ENCODE measurements at regions not wholly inside any gene's neighbourhood (a gene's known extent, or its start where the extent isn't known, plus 50 kb on each side); places are given as distances from the start of the nearest gene placed in this dataset.

DNA sequence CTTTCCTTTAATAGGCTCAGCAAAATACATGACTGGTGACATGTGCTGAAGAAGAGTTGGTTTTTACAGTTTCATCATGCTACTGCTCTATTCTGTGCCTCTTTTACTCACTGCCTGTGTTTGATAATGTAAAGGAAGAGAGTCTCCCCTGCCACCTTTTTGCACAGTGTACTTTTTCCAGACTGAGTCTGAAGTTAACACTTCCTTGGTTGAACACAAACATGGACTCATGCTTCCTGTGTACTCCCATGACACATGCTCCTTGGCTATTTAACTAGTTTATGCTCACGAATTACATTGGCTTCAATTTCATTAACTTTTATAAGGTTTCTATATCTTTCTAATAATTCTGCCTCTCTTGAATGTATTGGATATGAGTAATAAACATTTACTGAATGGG is 396.1 kb downstream of the VGLL3 start:
- Histone ChIP-seq H3K4me1 (no peaks in the 10 kb centered on the region), H3K27me3 (no peaks in the 10 kb centered on the region), H3K4me3 (no peak overlapping the region), H3K36me3 (no peaks in the 10 kb centered on the region), H3K9me3 (no peaks in the 10 kb centered on the region), H3K27ac (no peak overlapping the region)
- no peak for TF ChIP-seq POLR2A (IDR thresholded peaks at IDR 0.05)
- in situ Hi-C loops (cut with MboI; ENCODE audit: low pct_ligation_motif_present in 1 of 4, low pct_unique_long_range_greater_than_20kb in 1 of 4, low sequenced_read_pairs in 3 of 4), result no loop called here
- no peak for DNase-seq
- intact Hi-C loops (cut with DNase I; ENCODE audit: low total_unique reads), result no loop called here
- 30 to 40% methylated on average over 1 of the region's 1 CpG for WGBS, 2 donors (ENCODE audit: low coverage in 1 of 2)

DNA sequence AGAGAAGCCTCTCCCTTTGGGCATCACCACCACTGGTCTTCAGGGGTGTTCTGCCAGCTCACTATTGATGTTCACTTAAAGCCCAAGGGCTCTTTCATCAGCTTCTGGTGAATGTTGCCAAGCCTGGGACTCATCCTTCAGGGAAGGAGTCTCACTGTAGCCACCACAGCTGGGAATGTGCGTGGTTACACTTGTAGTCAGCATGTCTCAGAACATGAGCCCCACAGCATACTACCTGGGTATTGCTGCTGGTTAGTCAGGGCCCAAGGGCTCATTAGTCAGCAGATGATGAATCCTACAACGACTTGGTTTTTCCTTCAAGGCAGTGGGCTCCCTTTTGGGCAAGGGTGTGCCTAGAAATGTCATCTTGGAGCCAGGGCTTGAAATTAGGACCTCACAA is 412.9 kb downstream of the VGLL3 start:
- no peaks in the 10 kb centered on the region for H3K4me1 ChIP-seq
- H3K27me3 ChIP-seq, result no peaks in the 10 kb centered on the region
- H3K9me3 ChIP-seq, result no peaks in the 10 kb centered on the region
- no peak overlapping the region for H3K4me3 ChIP-seq
- DNase-seq, result no peak
- no peak overlapping the region for H3K27ac ChIP-seq
- no peak for TF ChIP-seq EP300 (IDR thresholded peaks at IDR 0.05; ENCODE audit: low read depth)
- TF ChIP-seq, protein P1, sequence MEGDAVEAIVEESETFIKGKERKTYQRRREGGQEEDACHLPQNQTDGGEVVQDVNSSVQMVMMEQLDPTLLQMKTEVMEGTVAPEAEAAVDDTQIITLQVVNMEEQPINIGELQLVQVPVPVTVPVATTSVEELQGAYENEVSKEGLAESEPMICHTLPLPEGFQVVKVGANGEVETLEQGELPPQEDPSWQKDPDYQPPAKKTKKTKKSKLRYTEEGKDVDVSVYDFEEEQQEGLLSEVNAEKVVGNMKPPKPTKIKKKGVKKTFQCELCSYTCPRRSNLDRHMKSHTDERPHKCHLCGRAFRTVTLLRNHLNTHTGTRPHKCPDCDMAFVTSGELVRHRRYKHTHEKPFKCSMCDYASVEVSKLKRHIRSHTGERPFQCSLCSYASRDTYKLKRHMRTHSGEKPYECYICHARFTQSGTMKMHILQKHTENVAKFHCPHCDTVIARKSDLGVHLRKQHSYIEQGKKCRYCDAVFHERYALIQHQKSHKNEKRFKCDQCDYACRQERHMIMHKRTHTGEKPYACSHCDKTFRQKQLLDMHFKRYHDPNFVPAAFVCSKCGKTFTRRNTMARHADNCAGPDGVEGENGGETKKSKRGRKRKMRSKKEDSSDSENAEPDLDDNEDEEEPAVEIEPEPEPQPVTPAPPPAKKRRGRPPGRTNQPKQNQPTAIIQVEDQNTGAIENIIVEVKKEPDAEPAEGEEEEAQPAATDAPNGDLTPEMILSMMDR (IDR thresholded peaks at IDR 0.05), result no peak
- no peak for TF ChIP-seq POLR2A (IDR thresholded peaks at IDR 0.05)
- TF ChIP-seq POLR2AphosphoS5 (IDR thresholded peaks at IDR 0.05), result no peak
- in situ Hi-C loops (cut with MboI; ENCODE audit: low pct_ligation_motif_present in 1 of 4, low pct_unique_long_range_greater_than_20kb in 1 of 4, low sequenced_read_pairs in 3 of 4), result no loop called here
- 42% methylated on average over 2 of the region's 2 CpGs; no CpG with 5 or more reads in 1 of the 2 donors for WGBS, 2 donors (ENCODE audit: low coverage in 1 of 2)
- intact Hi-C loops (cut with DNase I; ENCODE audit: low total_unique reads), result no loop called here
- H3K36me3 ChIP-seq, result no peaks in the 10 kb centered on the region

DNA sequence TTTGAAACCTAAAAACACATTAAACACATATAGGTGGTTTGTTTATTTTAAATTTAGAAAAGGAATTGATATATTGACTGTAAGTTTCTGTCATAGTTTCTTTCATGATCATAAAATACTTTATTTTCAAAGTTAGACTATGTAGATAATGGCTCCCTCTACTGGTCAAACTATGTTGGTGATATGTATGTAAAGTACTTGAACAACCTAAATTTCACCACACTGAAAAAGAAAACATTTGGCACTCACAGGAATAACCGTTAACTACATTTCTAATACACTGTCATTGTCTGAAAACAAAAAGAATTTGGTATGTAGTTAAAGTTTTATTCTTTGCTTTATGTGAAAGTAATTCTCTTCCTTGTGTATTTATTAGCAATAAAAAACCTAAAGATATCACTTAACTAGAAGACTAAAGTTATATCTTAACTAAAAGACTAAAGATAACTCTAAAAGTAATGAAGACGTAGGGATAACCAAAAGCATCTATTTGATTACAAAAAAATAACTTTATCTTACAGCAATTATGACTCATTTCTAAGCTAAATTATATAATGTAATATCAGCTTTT is 427.5 kb downstream of the VGLL3 start:
- H3K27ac ChIP-seq, result no peak overlapping the region
- in situ Hi-C loops (cut with MboI; ENCODE audit: low pct_ligation_motif_present in 1 of 4, low pct_unique_long_range_greater_than_20kb in 1 of 4, low sequenced_read_pairs in 3 of 4), result no loop called here
- no peak overlapping the region for H3K4me3 ChIP-seq
- intact Hi-C loops (cut with DNase I; ENCODE audit: low total_unique reads), result no loop called here
- no peaks in the 10 kb centered on the region for H3K4me1 ChIP-seq
- TF ChIP-seq, protein P1 (IDR thresholded peaks at IDR 0.05), result peak in 4 of 5 experiments; percentile 22 to 59 (median 51)
- no peak for TF ChIP-seq POLR2A (IDR thresholded peaks at IDR 0.05)
- 18 to 23% methylated on average over 2 of the region's 2 CpGs for WGBS, 2 donors (ENCODE audit: low coverage in 1 of 2)
- H3K9me3 ChIP-seq, result no peaks in the 10 kb centered on the region
- H3K36me3 ChIP-seq, result no peaks in the 10 kb centered on the region
- DNase-seq, result no peak
- H3K27me3 ChIP-seq, result no peaks in the 10 kb centered on the region

DNA sequence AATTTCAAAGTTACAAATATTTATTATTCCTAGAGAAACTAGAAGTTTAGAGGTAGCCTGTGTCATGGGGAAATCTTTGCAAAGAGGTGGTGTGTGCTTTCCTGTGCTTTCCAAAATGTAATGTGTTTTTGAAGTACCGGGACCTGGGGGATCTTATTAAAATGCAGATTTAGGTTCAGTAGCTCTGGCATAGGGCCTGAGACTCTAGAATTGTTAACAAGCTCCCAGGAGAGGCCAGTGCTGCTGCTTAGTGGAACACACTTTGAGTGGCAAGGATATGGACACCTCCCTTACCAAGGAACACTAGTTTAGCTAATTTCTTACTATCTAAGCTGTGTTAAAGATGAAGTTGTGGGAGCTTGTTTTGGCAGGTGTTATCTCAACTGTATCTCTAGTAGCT is 428.9 kb downstream of the VGLL3 start:
- no peak for DNase-seq
- no peaks in the 10 kb centered on the region for H3K27me3 ChIP-seq
- H3K36me3 ChIP-seq, result no peaks in the 10 kb centered on the region
- no peaks in the 10 kb centered on the region for H3K4me1 ChIP-seq
- H3K4me3 ChIP-seq, result no peak overlapping the region
- 20 to 45% methylated on average over 1 of the region's 1 CpG for WGBS, 2 donors (ENCODE audit: low coverage in 1 of 2)
- TF ChIP-seq POLR2A (IDR thresholded peaks at IDR 0.05) (no peak), EP300 (IDR thresholded peaks at IDR 0.05; ENCODE audit: low read depth) (no peak), POLR2AphosphoS5 (IDR thresholded peaks at IDR 0.05) (no peak)
- TF ChIP-seq, protein P1 (IDR thresholded peaks at IDR 0.05), result no peak
- in situ Hi-C loops (cut with MboI; ENCODE audit: low pct_ligation_motif_present in 1 of 4, low pct_unique_long_range_greater_than_20kb in 1 of 4, low sequenced_read_pairs in 3 of 4), result no loop called here
- intact Hi-C loops (cut with DNase I; ENCODE audit: low total_unique reads), result no loop called here
- H3K27ac ChIP-seq, result no peak overlapping the region
- no peaks in the 10 kb centered on the region for H3K9me3 ChIP-seq

DNA sequence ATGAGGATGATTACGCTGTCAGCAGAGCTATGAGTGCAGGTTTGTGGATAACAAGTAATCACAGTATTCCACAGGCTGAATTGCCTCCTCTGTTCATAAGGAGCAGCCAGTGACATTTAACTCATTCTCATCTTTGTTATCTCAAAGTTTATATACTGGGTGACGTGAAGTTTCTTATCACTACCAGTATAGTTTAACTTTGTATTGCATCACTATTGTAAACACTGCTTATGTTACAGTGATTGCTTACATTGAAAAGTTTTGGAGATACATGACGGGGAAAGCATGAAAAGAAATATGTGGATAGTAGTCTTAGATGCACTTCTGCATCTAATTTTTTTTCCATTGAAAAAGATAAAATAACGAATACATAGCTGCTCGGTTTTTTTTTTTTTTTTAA is 429.7 kb downstream of the VGLL3 start:
- H3K9me3 ChIP-seq, result no peaks in the 10 kb centered on the region
- intact Hi-C loops (cut with DNase I; ENCODE audit: low total_unique reads), result no loop called here
- no peak for DNase-seq
- H3K27me3 ChIP-seq, result no peaks in the 10 kb centered on the region
- no peak overlapping the region for H3K27ac ChIP-seq
- no peak overlapping the region for H3K4me3 ChIP-seq
- 37 to 38% methylated on average over 5 of the region's 5 CpGs for WGBS, 2 donors (ENCODE audit: low coverage in 1 of 2)
- H3K36me3 ChIP-seq, result no peaks in the 10 kb centered on the region
- H3K4me1 ChIP-seq, result no peaks in the 10 kb centered on the region
- in situ Hi-C loops (cut with MboI; ENCODE audit: low pct_ligation_motif_present in 1 of 4, low pct_unique_long_range_greater_than_20kb in 1 of 4, low sequenced_read_pairs in 3 of 4), result no loop called here
- TF ChIP-seq POLR2AphosphoS5 (IDR thresholded peaks at IDR 0.05), result no peak
- TF ChIP-seq, protein P1 (IDR thresholded peaks at IDR 0.05), result no peak

All from transverse colon (tissue), 4 donors.